SK-N-SH (cell line): ENCODE measurements at regions not wholly inside any gene's neighbourhood (a gene's known extent, or its start where the extent isn't known, plus 50 kb on each side); places are given as distances from the start of the nearest gene placed in this dataset.

Source experiments
- CTCF ChIP-seq: fragments of 200-600 bp; sonication (generic); IDR thresholded peaks from 2 replicates; pipeline ENCODE4 v1.6.1; 2017; ENCODE audit warnings: antibody characterized with exemption, mild to moderate bottlenecking, moderate library complexity
- FOXJ3 ChIP-seq: sonication (generic); formaldehyde crosslinking; IDR thresholded peaks from 2 replicates; pipeline ENCODE4 v1.5.1; 2020; ENCODE audit warnings: mild to moderate bottlenecking, missing genetic modification reagents
- MAX ChIP-seq: IDR thresholded peaks from 2 replicates; pipeline ENCODE4 v1.4.0; 2012; ENCODE audit warnings: low read depth
- NFIC ChIP-seq: IDR thresholded peaks from 2 replicates; pipeline ENCODE4 v1.4.0; 2012; ENCODE audit warnings: borderline replicate concordance
- TF ChIP-seq, protein P1 (sequence below): fragments of 150-350 bp; IDR thresholded peaks from 2 replicates; pipeline ENCODE4 v1.6.1; 2016; ENCODE audit warnings: mild to moderate bottlenecking, low read depth, low read length

DNA sequence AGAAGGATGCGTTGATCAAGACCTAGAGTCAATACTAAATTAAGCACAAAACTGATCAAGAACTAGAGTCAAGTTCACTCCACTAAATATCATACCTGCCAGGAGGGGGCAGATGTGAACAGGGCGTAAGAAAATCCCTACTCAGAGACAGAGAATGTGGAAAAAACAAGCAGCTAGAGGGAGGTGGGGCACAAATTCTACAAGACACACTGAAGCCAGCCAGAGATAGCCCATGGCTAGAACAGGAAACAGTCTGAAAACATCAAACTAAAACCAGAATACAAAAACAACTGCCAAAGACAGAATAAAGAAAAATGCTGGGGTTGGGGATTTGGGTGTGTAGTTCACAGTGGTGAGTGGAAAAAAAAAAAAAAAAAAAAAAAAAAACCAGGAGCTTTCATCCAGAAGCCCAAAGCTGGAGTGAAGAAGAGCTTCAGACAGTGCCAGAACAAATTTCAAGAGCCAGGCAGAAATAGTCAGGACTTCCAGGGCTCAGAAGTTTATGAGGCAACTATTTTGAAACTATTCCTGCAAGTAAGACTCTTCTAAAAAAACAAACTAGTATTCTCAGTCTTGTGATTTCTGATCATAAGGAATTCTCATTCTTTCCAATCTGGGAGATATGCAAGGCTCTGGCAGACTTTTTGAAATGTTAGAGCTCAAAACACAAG is 118.3 kb downstream of the CCDC71L start:
- TF ChIP-seq CTCF (peak; percentile 97), NFIC (peak; percentile 7; the same call in 1 of the 2 replicates), MAX (no peak), FOXJ3 (CRISPR knock-in tag) (no peak)
- TF ChIP-seq, protein P1, sequence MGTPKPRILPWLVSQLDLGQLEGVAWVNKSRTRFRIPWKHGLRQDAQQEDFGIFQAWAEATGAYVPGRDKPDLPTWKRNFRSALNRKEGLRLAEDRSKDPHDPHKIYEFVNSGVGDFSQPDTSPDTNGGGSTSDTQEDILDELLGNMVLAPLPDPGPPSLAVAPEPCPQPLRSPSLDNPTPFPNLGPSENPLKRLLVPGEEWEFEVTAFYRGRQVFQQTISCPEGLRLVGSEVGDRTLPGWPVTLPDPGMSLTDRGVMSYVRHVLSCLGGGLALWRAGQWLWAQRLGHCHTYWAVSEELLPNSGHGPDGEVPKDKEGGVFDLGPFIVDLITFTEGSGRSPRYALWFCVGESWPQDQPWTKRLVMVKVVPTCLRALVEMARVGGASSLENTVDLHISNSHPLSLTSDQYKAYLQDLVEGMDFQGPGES = no peak
